Erythroblast (primary cell): ENCODE measurements at regions not wholly inside any gene's neighbourhood (a gene's known extent, or its start where the extent isn't known, plus 50 kb on each side); places are given as distances from the start of the nearest gene placed in this dataset.
"Not testable (repeated sequence)": the region's sequence is repeated elsewhere in the genome, so short reads cannot be mapped to it uniquely, and the experiment has no call there.

Experiments used
- GATA1 ChIP-seq: IDR thresholded peaks from 2 replicates; pipeline ENCODE4 v1.6.1; 2011; ENCODE audit warnings: low read depth, mild to moderate bottlenecking, control low read depth, low read length, moderate library complexity
- POLR2A ChIP-seq: IDR thresholded peaks from 2 replicates; pipeline ENCODE4 v1.6.1; 2011; ENCODE audit warnings: mild to moderate bottlenecking, low read length

DNA sequence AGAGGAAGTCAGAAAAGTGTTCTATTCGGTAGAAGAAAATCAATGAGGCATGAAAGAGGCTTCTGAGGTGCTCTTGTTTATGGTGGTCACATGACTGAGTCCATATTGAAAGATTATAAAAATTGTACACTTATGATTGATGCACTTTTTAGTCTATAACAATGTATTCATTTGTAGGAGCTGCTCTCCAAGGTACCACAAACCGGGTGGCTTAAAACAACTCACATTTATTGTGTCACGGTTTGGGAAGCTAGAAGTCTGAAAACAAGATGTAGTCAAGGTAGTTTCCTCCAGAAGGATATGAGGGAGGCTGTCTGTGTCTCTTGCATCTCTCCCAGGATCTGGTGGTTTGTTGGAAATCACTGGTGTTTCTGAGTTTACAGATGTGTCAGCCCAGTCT lies 86.6 kb upstream of the NIPA1 start:
- not testable (repeated sequence) for TF ChIP-seq POLR2A, GATA1
